ENCODE measurements at regions not wholly inside any gene's neighbourhood (a gene's known extent, or its start where the extent isn't known, plus 50 kb on each side); places are given as distances from the start of the nearest gene placed in this dataset.

DNA sequence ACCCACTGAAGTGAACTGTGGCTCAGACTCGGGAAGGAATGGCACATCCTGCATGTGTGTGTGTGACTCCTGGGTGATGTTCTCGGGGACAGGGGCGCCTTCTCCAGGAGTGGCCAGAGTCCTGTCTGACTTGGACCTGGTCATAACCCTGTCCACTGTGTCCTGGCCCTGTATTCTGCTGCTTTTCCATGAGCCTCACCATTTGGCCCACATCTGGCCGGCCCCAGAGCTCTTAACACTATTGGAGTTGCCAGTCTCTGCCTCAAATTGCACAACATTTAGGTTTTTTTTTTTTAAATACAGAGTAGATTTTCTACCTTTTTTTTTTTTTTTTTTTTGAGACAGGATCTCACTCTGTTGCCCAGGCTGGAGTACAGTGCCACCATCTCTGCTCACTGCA lies 278.3 kb upstream of the TUT7 start:
- in situ Hi-C loops (cut with HindIII; ENCODE audit: low pct_ligation_motif_present, low sequenced_read_pairs): no loop called here
- TF ChIP-seq, protein P1, sequence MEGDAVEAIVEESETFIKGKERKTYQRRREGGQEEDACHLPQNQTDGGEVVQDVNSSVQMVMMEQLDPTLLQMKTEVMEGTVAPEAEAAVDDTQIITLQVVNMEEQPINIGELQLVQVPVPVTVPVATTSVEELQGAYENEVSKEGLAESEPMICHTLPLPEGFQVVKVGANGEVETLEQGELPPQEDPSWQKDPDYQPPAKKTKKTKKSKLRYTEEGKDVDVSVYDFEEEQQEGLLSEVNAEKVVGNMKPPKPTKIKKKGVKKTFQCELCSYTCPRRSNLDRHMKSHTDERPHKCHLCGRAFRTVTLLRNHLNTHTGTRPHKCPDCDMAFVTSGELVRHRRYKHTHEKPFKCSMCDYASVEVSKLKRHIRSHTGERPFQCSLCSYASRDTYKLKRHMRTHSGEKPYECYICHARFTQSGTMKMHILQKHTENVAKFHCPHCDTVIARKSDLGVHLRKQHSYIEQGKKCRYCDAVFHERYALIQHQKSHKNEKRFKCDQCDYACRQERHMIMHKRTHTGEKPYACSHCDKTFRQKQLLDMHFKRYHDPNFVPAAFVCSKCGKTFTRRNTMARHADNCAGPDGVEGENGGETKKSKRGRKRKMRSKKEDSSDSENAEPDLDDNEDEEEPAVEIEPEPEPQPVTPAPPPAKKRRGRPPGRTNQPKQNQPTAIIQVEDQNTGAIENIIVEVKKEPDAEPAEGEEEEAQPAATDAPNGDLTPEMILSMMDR (IDR thresholded peaks at IDR 0.05; ENCODE audit: low read depth, low read length, missing control alignments): no peak

DNA sequence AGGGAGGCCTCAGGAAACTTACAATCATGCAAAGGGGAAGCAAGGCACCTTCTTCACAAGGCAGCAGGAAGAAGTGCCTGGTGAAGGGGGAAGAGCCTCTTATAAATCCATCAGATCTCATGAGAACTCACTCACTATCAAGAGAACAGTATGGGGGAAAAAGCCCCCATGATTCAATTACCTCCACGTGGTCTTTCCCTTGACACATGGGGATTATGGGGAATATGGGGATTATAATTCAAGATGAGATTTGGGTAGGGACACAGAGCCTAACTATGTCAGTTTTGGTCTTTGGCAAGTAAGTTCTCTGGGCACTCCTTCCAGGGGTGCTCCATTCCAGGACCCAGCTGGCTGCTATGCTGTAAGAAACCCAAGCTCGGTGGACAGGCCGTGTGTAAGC lies 275.3 kb upstream of the TUT7 start:
- no peak overlapping the region for H3K27ac ChIP-seq
- no peak overlapping the region for H3K4me3 ChIP-seq (ENCODE audit: low read depth, low read length)
- in situ Hi-C loops (cut with HindIII; ENCODE audit: low pct_ligation_motif_present, low sequenced_read_pairs): no loop called here
- TF ChIP-seq, protein P1 (IDR thresholded peaks at IDR 0.05; ENCODE audit: low read depth, low read length, missing control alignments): no peak
- no peak for DNase-seq
- no peaks in the 10 kb centered on the region for H3K36me3 ChIP-seq (replicated peaks)
- no peaks in the 10 kb centered on the region for H3K27me3 ChIP-seq (replicated peaks)

More for the DNA sequence above, 278.3 kb upstream of the TUT7 start:
- Histone ChIP-seq H3K4me3 (ENCODE audit: low read depth, low read length) (no peak overlapping the region), H3K27ac (no peak overlapping the region), H3K36me3 (replicated peaks) (no peaks in the 10 kb centered on the region), H3K27me3 (replicated peaks) (no peaks in the 10 kb centered on the region)
- no peak for DNase-seq

DNA sequence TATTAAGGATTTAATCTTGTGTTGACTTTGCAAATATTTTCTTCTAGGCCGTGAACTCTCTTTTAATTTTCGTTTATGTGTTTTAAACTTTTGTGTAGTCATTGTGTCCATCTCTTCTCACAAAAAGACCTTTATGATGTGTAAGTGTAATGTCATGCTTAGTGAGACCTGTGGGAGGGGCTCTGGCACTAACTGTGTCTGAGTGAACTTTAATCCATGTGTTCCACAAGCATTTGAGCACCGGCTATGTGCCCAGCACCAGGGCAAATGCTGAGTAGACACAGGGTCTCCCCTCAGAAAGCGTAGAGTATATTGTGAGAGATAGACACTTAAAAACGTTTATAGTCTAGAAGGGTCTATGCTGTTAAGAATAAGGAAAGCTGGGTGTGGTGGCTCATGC lies 272.6 kb upstream of the TUT7 start:
- Histone ChIP-seq H3K27me3 (replicated peaks) (no peaks in the 10 kb centered on the region), H3K27ac (no peak overlapping the region), H3K36me3 (replicated peaks) (no peaks in the 10 kb centered on the region), H3K4me3 (ENCODE audit: low read depth, low read length) (no peak overlapping the region)
- TF ChIP-seq, protein P1 (IDR thresholded peaks at IDR 0.05; ENCODE audit: low read depth, low read length, missing control alignments): no peak
- in situ Hi-C loops (cut with HindIII; ENCODE audit: low pct_ligation_motif_present, low sequenced_read_pairs): no loop called here
- DNase-seq: no peak

DNA sequence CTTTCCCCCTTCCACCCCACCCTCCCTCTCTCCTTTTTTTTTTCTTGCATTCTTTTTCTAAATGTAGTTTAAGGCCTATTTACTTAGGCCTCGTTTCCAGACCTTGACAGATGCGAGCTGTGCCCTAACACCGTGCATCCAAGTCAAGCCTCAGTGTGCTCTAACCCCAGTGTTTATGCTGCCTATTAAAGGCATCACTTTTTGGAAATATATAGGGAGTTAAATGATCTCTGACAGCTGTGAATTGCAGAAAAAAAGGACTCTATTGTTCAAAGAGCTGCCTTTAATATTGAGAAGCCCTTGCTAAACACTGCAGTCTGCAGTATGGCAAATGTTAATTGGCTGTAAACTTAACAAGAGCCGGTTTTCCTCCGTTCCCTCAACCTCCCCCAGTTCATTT lies 270.4 kb upstream of the TUT7 start:
- Histone ChIP-seq H3K36me3 (replicated peaks) (no peaks in the 10 kb centered on the region), H3K4me3 (ENCODE audit: low read depth, low read length) (no peak overlapping the region), H3K27me3 (replicated peaks) (no peaks in the 10 kb centered on the region), H3K27ac (no peak overlapping the region)
- TF ChIP-seq, protein P1 (IDR thresholded peaks at IDR 0.05; ENCODE audit: low read depth, low read length, missing control alignments): no peak
- DNase-seq: no peak
- in situ Hi-C loops (cut with HindIII; ENCODE audit: low pct_ligation_motif_present, low sequenced_read_pairs): no loop called here

DNA sequence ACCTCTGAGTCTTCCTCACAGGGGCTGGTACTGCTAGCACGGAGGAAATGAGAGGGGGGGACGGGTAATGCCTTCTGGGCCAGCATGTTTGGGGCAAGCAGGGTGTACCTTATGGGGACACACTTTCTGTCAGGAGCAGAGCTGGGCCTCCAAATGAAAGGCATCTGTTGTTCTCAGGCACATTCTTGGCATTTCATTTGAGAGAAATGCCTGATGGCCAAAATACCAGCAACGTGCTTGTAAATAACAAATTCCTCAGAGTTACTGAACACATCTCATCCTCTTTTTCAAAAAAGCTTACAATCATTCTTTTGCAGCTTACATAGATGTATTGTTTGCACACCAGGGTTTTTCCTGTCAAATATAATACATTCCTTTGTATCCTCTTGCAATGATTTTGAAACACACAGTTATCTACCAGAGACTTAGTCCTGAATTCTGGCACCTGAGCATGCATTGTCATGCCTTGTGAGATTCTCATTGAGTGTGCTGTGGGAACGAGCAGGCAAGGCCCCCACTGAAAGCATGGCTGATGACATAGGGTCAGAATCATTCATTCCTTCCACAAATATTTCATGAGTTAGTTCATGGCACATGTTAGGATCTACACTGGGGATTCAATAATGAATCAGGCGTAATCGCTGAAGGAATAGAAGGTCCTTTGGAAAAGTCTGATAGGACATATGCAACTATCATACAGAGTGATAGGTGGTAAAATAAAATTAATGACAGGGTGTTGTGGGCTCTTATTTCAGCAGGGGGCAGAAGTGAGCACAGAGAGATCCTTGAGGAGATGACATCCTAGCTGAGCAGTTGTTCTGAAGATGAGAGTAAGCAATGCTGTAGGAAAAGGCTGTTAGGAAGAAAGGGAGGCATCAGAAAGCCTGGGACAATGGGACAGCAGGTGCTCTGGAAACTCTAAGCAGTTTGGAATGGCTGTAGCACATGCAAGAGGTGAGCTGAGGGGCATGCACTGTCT lies 260.9 kb upstream of the TUT7 start:
- no peak overlapping the region for H3K27ac ChIP-seq
- no peaks in the 10 kb centered on the region for H3K36me3 ChIP-seq (replicated peaks)
- in situ Hi-C loops (cut with HindIII; ENCODE audit: low pct_ligation_motif_present, low sequenced_read_pairs): no loop called here
- no peaks in the 10 kb centered on the region for H3K27me3 ChIP-seq (replicated peaks)
- peak; percentile 31 for DNase-seq
- TF ChIP-seq, protein P1 (IDR thresholded peaks at IDR 0.05; ENCODE audit: low read depth, low read length, missing control alignments): peak; percentile 61
- no peak overlapping the region for H3K4me3 ChIP-seq (ENCODE audit: low read depth, low read length)
